H7 (cell line): ENCODE measurements at regions not wholly inside any gene's neighbourhood (a gene's known extent, or its start where the extent isn't known, plus 50 kb on each side); places are given as distances from the start of the nearest gene placed in this dataset.

Experiments
- DNase-seq: peaks from one replicate; pipeline ENCODE4 v3.0.0; 2012
- H3K27me3 ChIP-seq: 2 replicates; pipeline ENCODE4 v1.6.0; 2011; ENCODE audit warnings: mild to moderate bottlenecking, low read length; ENCODE audit not compliant: control insufficient read depth, insufficient read depth
- H3K36me3 ChIP-seq: replicated peaks from 2 replicates; pipeline ENCODE4 v1.5.1; 2011; ENCODE audit warnings: low read length; ENCODE audit not compliant: control insufficient read depth, insufficient read depth
- H3K4me3 ChIP-seq: 2 replicates; pipeline ENCODE4 v1.5.1; 2011; ENCODE audit warnings: low read depth, mild to moderate bottlenecking, control low read depth, low read length, moderate library complexity; ENCODE audit not compliant: insufficient read depth

DNA sequence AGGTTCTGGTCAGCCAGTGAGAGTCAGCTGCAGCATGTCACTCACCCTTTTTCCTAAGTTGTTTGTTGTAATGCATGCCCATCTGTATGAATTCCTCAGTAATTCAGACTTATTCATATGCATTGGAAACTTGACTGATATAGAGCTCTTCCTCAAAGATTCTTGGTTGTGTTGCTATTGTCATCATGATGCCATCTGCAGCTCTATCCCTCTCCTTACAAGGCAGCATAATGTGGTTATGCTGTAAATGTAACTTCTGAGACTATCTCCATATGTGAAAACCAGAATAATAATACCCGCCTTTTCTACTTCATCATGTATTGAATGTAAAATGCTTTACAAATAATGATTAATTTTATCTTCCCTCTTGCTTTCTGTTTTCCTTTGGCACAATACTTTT lies 252.6 kb upstream of the MTPN start:
- Histone ChIP-seq H3K36me3 (no peaks in the 10 kb centered on the region), H3K4me3 (no peak overlapping the region), H3K27me3 (no peaks in the 10 kb centered on the region)
- DNase-seq, result no peak

DNA sequence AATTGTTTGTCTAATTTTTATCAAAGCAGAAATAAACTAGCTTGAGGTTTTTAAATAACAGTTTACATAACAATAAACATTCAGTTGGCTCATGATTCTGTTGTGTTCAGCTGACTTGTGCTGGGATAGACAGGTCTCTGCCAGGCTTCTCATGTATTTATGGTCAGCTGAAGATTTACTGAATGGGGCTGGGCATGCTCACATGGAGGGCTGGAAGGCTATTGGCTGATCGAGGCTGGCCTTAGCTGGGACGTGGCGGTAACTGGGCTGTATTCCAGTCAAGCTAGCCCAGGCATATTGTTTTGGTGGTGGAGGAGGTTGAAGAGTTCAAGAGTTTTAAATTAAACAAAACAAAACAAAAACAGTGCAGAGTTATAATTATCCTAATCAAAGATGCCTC lies 251.0 kb upstream of the MTPN start:
- DNase-seq, result no peak
- no peak overlapping the region for H3K4me3 ChIP-seq
- no peaks in the 10 kb centered on the region for H3K36me3 ChIP-seq
- no peaks in the 10 kb centered on the region for H3K27me3 ChIP-seq

- no peak overlapping the region for H3K4me3 ChIP-seq
Observed at GRCh38 chr7:136214356-136214755, 237.2 kb upstream of the MTPN start.

DNA sequence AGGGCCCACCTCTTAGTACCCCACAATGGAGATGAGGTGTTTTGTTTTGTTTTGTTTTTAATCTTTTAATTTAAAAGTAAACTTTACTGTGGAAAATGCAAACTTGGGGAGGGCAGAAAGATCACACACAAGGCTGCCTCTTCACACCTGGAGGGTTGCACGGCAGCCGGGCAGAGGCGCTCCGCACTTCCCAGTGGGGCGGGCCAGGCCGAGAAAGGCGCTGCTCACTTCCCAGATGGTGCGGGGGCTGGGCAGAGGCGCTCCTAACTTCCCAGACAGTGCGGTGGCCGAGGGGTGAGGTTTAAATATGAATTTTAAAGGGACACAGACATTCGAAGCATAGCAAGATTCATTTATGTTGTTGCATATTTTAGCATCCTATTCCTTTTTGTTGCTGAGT lies 235.9 kb upstream of the MTPN start:
- DNase-seq, result no peak
- H3K4me3 ChIP-seq, result no peak overlapping the region
- no peaks in the 10 kb centered on the region for H3K27me3 ChIP-seq
- H3K36me3 ChIP-seq, result no peaks in the 10 kb centered on the region

More at GRCh38 chr7:136214356-136214755, 237.2 kb upstream of the MTPN start:
- H3K36me3 ChIP-seq, result no peaks in the 10 kb centered on the region
- no peaks in the 10 kb centered on the region for H3K27me3 ChIP-seq
- DNase-seq, result peak; percentile 7

GRCh38 chr7:136210664-136211063 lies 233.5 kb upstream of the MTPN start:
- H3K36me3 ChIP-seq, result no peaks in the 10 kb centered on the region
- DNase-seq, result no peak
- H3K4me3 ChIP-seq, result no peak overlapping the region
- H3K27me3 ChIP-seq, result no peaks in the 10 kb centered on the region

GRCh38 chr7:136210079-136210478 lies 232.9 kb upstream of the MTPN start:
- DNase-seq, result no peak
- no peak overlapping the region for H3K4me3 ChIP-seq
- H3K36me3 ChIP-seq, result no peaks in the 10 kb centered on the region

DNA sequence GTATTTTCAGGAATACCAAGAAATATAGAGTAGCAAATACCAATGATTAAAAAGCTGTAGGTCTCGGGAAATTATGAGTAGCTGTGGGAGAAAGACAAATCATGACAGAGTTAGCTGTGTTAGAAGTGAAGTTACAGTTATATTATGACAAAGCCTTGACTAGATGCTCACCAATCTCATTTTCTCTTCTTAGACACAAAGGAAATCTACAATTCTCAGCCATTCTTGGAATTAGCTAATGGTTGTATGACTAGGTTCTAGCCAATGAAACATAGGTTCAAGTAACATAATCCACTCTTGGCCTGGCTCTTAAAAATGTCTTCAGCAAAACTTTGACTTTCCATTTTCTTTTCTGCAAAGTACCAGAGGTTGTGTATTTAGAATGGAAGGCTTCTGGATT lies 228.8 kb upstream of the MTPN start:
- Histone ChIP-seq H3K4me3 (no peak overlapping the region), H3K36me3 (no peaks in the 10 kb centered on the region), H3K27me3 (no peaks in the 10 kb centered on the region)
- no peak for DNase-seq

More at GRCh38 chr7:136210079-136210478, 232.9 kb upstream of the MTPN start:
- no peaks in the 10 kb centered on the region for H3K27me3 ChIP-seq

GRCh38 chr7:136198168-136198567 lies 221.0 kb upstream of the MTPN start:
- no peak for DNase-seq
- H3K4me3 ChIP-seq, result no peak overlapping the region
- H3K36me3 ChIP-seq, result no peaks in the 10 kb centered on the region
- H3K27me3 ChIP-seq, result no peaks in the 10 kb centered on the region

- no peak for DNase-seq
- Histone ChIP-seq H3K4me3 (no peak overlapping the region), H3K27me3 (no peaks in the 10 kb centered on the region)
Observed at GRCh38 chr7:136194878-136195277, 217.7 kb upstream of the MTPN start.

DNA sequence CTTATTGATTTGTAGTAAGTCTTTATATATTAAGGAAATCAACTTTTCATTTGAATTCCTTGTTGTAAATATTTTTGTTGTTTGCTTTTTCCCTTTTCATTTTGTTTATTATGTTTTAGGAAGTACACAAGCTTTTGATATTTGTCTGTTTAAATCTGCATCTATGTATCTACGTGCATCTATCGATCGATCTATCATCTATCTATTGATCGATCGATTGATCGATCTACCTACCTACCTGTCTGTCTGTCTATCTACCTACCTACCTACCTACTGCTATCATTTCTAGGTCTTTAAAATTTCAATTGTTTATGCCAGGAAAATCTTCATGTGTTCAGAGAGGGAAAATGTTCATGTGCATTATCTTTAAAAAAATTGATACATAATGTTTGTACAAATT lies 216.8 kb upstream of the MTPN start:
- Histone ChIP-seq H3K27me3 (no peaks in the 10 kb centered on the region), H3K4me3 (no peak overlapping the region), H3K36me3 (no peaks in the 10 kb centered on the region)
- DNase-seq, result no peak

More at GRCh38 chr7:136194878-136195277, 217.7 kb upstream of the MTPN start:
- H3K36me3 ChIP-seq, result no peaks in the 10 kb centered on the region

DNA sequence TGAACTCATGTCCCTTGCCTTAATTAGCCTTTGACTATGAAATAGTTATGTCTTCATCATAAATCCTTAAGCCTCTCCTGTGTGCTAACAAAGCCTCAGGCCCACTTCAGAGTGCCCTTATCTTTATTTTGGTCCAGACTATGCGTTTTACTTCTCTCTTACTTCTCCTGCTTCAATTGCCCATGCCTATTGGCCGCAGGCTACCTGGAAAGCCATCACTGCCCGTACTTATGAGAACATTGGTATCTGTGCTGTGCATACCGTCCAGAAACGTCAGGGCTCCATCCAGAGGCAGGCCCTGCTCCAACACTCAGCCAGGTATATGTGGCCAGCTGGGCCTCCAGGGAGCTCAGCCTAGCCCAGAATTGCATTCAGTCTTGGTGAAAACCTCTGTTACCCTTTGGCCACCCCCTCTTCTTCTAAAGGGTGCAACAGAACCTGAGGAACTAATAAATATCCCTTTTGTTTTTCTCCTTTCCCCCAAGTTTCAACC lies 212.4 kb upstream of the MTPN start:
- Histone ChIP-seq H3K4me3 (no peak overlapping the region), H3K36me3 (no peaks in the 10 kb centered on the region), H3K27me3 (no peaks in the 10 kb centered on the region)
- no peak for DNase-seq

GRCh38 chr7:136186281-136186680 lies 209.1 kb upstream of the MTPN start:
- no peak overlapping the region for H3K4me3 ChIP-seq

DNA sequence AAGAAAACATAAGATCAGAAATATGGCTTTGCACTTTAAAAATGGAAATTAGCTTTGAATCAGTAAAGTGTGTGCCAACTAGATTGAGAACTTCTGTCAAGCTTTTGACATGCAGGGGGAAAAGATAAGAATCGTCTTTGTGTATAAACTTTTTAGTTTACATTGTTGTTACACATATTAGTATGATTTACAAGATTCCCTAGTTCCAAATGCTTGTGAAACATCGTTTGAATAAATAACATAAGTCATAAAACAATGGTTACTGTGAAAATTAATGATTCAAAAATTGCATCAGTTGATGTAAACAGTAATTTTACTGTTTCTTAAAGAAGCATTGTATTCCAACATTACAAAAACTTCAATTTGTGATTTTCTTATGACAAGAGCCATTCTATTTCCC lies 207.6 kb upstream of the MTPN start:
- Histone ChIP-seq H3K27me3 (no peaks in the 10 kb centered on the region), H3K36me3 (no peaks in the 10 kb centered on the region), H3K4me3 (no peak overlapping the region)
- DNase-seq, result no peak

More at GRCh38 chr7:136186281-136186680, 209.1 kb upstream of the MTPN start:
- no peak for DNase-seq
- Histone ChIP-seq H3K36me3 (no peaks in the 10 kb centered on the region), H3K27me3 (no peaks in the 10 kb centered on the region)

DNA sequence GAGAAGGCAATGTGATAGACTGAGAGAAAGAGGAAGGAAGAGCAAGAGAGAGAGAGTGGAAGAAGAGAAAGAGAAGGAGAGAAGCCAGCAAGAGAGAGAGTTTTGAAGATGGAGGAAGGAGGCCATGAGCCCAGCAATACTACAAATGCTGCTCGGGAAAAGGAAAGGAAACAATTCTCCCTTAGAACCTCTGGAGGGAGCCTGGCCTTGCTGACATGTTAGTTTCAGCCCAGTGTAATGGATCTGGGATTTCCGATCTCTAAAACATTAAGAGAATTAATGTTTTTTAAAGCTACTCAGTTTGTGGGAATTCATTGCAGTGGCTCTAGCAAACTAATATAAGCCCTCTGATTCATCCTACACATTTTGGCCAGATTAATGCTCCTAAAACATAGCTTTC lies 206.8 kb upstream of the MTPN start:
- Histone ChIP-seq H3K27me3 (no peaks in the 10 kb centered on the region), H3K36me3 (no peaks in the 10 kb centered on the region)
- DNase-seq, result peak; percentile 23

GRCh38 chr7:136180984-136181383 lies 203.8 kb upstream of the MTPN start:
- no peak for DNase-seq
- no peaks in the 10 kb centered on the region for H3K36me3 ChIP-seq
- no peaks in the 10 kb centered on the region for H3K27me3 ChIP-seq
- H3K4me3 ChIP-seq, result no peak overlapping the region

More for the DNA sequence above, 206.8 kb upstream of the MTPN start:
- H3K4me3 ChIP-seq, result no peak overlapping the region
